SK-N-SH treated with all-trans-retinoic acid at 6 μM for 48 hours (cell line): ENCODE measurements at regions not wholly inside any gene's neighbourhood (a gene's known extent, or its start where the extent isn't known, plus 50 kb on each side); places are given as distances from the start of the nearest gene placed in this dataset.

Experiments used
- ARNTL ChIP-seq: fragments of 450-650 bp; formaldehyde crosslinking; IDR thresholded peaks from 2 replicates; pipeline ENCODE4 v1.5.0; 2020; ENCODE audit warnings: low read depth, mild to moderate bottlenecking, moderate library complexity, borderline replicate concordance
- ISL1 ChIP-seq: fragments of 250-450 bp; sonication (Bioruptor Pico); IDR thresholded peaks from 2 replicates; pipeline ENCODE4 v2.1.2; 2022; ENCODE audit warnings: mild to moderate bottlenecking, moderate library complexity
- OSR1 ChIP-seq: fragments of 250-450 bp; sonication (Bioruptor Pico); IDR thresholded peaks from 2 replicates; pipeline ENCODE4 v1.8.0; 2022; ENCODE audit warnings: moderate library complexity, mild to moderate bottlenecking, inconsistent platforms
- PATZ1 ChIP-seq: fragments of 250-450 bp; sonication (Bioruptor Pico); IDR thresholded peaks from 2 replicates; pipeline ENCODE4 v1.8.0; 2020; ENCODE audit warnings: mild to moderate bottlenecking, moderate library complexity, borderline replicate concordance
- POU6F1 ChIP-seq: fragments of 250-450 bp; sonication (Bioruptor Pico); IDR thresholded peaks from 2 replicates; pipeline ENCODE4 v1.8.0; 2021; ENCODE audit warnings: low read depth, mild to moderate bottlenecking, moderate library complexity, borderline replicate concordance
- RARB ChIP-seq: fragments of 250-450 bp; sonication (Bioruptor Pico); IDR thresholded peaks from 2 replicates; pipeline ENCODE4 v1.8.0; 2021; ENCODE audit warnings: mild to moderate bottlenecking, moderate library complexity
- SNAI2 ChIP-seq: fragments of 250-450 bp; sonication (Bioruptor Pico); IDR thresholded peaks from 2 replicates; pipeline ENCODE4 v1.5.0; 2020; ENCODE audit warnings: mild to moderate bottlenecking, moderate library complexity
- ZFP3 ChIP-seq: fragments of 250-450 bp; sonication (Bioruptor Pico); IDR thresholded peaks from 2 replicates; pipeline ENCODE4 v1.5.0; 2020; ENCODE audit warnings: mild to moderate bottlenecking, moderate library complexity
- ZNF8 ChIP-seq: fragments of 450-650 bp; formaldehyde crosslinking; IDR thresholded peaks from 2 replicates; pipeline ENCODE4 v1.5.0; 2020; ENCODE audit warnings: mild to moderate bottlenecking, moderate library complexity

- TF ChIP-seq ARNTL (CRISPR knock-in tag) (no peak), OSR1 (no peak), ZNF8 (no peak), SNAI2 (CRISPR knock-in tag) (no peak), RARB (CRISPR knock-in tag) (no peak), ISL1 (CRISPR knock-in tag) (no peak), POU6F1 (CRISPR knock-in tag) (no peak), PATZ1 (no peak), ZFP3 (CRISPR knock-in tag) (no peak)
Measured at GRCh38 chr18:4847056-4847455, 350.0 kb downstream of the AKAIN1 start.
